Kidney tubule cell (primary cell): ENCODE measurements at regions not wholly inside any gene's neighbourhood (a gene's known extent, or its start where the extent isn't known, plus 50 kb on each side); places are given as distances from the start of the nearest gene placed in this dataset.
"Not testable (repeated sequence)": the region's sequence is repeated elsewhere in the genome, so short reads cannot be mapped to it uniquely, and the experiment has no call there.

Experiments
- DNase-seq: peaks from one replicate; pipeline ENCODE4 v3.0.0-alpha.2; 2018; ENCODE audit warnings: low spot score

GRCh38 chr5:174793684-174794328 lies 69.4 kb downstream of the MSX2 start:
- DNase-seq: peak; percentile 46

GRCh38 chr5:174793076-174793475 lies 68.7 kb downstream of the MSX2 start:
- no peak for DNase-seq

GRCh38 chr5:174792265-174792664 lies 67.9 kb downstream of the MSX2 start:
- not testable (repeated sequence) for DNase-seq

- DNase-seq: no peak
Observed at GRCh38 chr5:174790906-174791305, 66.5 kb downstream of the MSX2 start.

- DNase-seq: no peak
Observed at GRCh38 chr5:174789596-174789995, 65.2 kb downstream of the MSX2 start.

GRCh38 chr5:174785120-174785680 lies 60.8 kb downstream of the MSX2 start:
- no peak for DNase-seq
